IPS-NIHi7 (cell line): ENCODE measurements at regions not wholly inside any gene's neighbourhood (a gene's known extent, or its start where the extent isn't known, plus 50 kb on each side); places are given as distances from the start of the nearest gene placed in this dataset.
A peak's percentile ranks its signal among the peaks of the same experiment; 100 is the strongest.

Experiments
- DNase-seq: peaks from one replicate; pipeline ENCODE4 v3.0.0; 2012; ENCODE audit warnings: mixed read lengths; ENCODE audit errors: extremely low spot score

GRCh38 chr11:119795690-119796089 is 66.7 kb upstream of the NECTIN1 start:
- DNase-seq: no peak

- peak; percentile 43 for DNase-seq
Measured at GRCh38 chr11:119795231-119795630, 66.2 kb upstream of the NECTIN1 start.

DNA sequence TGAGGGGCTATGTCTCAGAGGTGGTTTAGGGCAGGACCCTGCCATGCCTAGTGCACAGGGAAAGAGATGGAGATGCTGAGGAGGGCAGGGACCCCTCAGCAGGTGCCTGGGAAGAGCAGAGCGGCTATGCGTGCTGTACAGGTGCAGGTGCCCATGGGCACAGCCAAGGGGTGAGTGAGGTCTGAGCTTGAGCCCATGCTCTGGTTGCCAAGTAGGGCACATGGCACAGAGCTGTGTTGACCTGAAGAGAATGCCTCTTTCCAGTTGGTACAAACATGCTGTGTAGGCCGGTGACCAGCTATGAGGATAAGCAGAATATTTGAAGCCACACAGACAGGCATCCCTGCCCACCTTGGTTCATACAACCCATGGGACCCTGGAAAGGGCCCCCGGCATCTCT is 65.8 kb upstream of the NECTIN1 start:
- no peak for DNase-seq

DNA sequence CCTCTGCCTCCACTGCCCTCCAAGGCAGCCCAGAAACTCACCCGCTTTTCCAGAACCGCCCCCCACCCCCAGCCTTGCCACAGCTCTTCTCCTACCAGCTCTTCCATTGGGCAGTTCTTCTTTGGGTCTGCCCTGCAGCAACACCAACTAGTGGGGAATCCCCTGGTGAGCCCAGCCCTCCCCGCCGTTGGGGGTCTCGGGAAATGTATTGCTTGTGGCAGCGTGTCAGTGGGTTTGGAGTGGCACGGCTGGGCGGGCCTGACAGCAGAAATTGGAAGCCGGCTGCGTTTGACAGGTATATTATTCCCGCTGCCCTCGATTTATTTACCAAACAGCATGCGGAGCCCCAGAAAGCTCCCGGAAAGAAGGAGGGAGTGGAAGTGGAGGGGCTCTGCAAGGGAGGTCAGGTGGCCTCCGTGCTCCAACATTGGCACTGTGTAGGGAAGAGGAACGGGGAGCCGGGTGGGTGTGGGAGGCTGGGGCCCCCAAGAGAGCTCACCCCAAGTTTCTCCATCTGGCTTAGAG is 65.2 kb upstream of the NECTIN1 start:
- no peak for DNase-seq

GRCh38 chr11:119793335-119793984 is 64.5 kb upstream of the NECTIN1 start:
- DNase-seq: peak; percentile 50

DNA sequence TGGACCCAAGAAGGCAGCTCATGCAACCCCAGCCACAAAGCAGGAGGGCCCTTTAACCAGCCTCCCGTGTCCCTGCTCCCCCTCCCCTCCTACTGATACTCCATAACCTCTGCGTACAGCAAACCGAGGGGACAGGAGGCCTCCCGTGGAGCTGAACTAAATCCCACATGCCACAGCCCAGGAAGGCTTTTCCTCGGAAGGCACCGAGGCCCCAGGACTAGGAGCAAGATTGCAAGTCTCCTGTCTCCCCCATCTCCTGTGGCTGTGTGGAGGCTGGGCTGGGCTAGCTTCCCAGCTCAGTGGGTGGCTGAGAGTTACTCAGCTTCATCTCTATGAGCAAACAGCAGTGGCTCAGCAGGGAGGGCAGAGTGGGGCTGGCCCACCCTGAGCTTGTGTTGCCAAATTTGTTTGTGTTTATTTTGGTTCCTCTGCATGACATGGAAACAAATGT is 62.7 kb upstream of the NECTIN1 start:
- DNase-seq: peak; percentile 57

DNA sequence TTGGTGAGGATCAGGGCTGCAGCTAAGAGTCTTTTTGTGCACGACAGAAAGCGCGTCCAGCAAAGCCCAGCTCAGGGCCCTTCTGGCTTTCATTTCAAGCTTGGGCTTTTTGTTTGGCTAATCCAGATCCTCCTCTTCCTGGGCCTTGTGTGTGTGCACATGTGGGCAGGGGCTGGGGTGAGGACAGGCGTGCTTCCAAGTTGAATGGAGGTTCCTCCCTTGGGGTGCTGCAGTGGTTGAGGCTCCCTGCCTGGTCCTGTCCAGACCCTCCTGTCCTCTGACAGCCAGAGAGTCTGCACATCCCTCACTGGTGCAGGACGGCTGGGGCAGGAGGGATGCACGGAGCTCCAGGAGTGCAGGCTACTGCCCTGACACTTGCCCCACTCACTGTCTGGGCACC is 62.0 kb upstream of the NECTIN1 start:
- DNase-seq: no peak

GRCh38 chr11:119790476-119790875 is 61.5 kb upstream of the NECTIN1 start:
- no peak for DNase-seq

- no peak for DNase-seq
Measured at GRCh38 chr11:119789766-119790407, 60.9 kb upstream of the NECTIN1 start.

- DNase-seq: peak; percentile 46
Measured at GRCh38 chr11:119788911-119789560, 60.0 kb upstream of the NECTIN1 start.

DNA sequence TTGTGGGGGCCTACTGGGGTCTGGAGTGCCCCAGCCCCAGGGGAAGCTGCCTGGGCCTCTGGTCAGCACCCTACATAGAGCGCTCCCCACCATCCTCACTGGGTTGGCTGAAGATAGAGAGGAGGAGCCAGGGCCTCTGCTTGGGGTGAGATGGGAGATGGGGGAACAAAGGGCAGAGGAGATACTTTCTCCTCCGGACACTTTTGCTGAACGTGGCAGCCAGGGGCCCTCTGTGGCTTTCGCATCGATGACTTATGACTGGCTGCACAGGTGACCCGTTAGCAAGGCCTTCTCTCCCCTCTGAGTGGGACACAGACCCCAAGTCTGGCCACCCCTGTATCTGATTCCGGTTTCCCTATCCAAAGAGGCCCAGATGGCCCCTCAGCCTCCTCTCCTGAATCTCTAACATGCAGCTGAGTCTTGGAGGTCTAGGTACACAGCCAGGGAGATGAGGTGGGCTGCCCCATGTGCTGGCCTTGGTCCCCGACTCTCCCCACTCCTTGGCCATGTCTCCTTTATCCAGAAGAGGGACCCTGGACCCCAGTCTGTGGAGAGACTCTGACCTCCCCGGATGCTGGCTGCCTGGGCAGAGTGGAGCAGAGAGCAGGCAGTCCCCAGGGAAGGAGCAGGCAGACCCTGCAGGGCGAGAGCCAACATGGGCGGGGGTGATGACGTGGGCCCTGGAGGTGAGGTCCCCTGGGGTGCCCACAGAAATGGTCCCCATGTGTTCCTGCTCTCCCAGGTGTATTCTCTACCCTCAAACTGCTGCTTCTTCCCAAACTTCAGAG is 59.3 kb upstream of the NECTIN1 start:
- no peak for DNase-seq

DNA sequence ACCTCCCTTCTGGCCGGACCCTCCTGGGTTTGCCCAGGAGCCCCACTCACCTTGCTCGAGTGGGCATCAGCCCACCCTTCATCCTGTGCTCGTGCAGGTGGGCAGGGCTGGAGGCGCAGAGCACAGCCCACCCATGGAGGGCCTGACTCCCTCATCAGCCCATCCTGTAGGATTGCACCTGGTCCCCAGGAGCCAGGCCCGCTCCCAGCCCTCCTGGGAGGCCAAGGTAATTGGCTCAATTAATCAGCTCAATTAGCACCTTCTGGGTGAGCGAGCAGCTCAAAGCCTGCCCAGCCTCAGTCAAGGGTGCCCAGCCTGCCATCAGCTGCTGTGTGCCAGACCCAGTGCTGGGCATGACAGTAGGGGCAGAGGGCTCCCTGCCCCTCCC is 58.1 kb upstream of the NECTIN1 start:
- DNase-seq: no peak

GRCh38 chr11:119786431-119787073 is 57.6 kb upstream of the NECTIN1 start:
- no peak for DNase-seq

- no peak for DNase-seq
Measured at GRCh38 chr11:119785131-119785530, 56.1 kb upstream of the NECTIN1 start.

DNA sequence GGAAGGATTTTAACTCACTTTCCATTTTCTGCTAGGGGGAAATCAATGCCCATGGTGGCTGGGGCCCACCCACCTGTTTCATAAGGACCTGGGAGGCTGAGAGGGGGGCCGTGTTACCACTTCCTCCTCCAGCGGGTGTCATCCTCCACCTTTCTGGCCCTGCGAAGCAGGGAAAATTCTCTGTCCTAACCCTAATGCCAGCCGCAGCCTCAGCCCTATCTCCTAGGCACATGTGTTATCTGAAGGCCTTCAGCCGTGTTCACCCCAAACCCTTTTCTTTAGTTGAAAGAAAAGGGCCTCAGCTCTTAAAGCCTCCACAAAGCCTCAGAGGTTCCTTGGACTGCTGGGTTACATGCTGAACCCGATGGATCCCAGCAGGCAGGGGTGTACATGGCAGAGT is 55.4 kb upstream of the NECTIN1 start:
- DNase-seq: no peak

DNA sequence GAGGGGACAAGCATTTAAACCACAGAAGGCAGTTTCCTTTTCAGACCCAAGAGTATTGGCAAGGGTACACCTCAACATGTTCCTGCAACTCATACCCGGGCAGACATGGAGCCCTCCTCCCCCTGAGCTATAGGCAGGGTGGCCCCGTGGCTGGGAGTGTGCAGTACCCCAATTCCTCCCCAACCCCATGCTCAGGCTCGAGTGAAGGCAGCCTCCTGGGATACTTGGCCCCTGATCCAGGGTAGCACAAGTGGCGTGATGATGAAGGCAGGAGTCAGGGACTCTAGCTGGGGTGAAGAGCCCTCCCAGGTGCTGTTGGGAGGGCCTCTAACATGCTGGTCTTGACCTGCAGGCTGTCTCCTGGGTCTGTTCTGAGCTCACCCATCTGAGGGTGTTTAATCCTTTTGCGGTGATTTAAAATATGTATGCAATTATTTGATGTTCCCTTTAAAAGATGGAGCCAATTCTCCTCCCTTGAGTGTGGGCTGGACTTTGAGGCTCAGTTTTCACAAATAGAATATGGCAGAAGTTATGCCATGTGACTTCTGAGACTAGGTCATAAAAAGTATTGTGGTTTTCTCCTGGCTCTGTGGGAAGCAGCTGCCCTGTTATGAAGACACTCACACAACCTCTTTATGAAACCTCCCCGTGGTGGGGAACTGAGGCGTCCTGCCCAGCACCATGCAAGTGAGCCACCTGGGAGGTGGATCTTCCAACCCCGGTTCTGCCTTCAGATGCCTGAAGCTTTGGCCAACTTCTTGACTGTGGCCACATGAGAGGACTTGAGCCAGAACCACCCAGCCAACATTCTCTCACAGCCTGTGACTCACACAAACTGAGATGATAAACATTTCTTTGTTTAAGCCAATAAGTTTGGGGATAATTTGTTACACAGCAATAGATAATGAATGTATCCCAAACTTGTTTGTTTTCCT is 54.7 kb upstream of the NECTIN1 start:
- no peak for DNase-seq

DNA sequence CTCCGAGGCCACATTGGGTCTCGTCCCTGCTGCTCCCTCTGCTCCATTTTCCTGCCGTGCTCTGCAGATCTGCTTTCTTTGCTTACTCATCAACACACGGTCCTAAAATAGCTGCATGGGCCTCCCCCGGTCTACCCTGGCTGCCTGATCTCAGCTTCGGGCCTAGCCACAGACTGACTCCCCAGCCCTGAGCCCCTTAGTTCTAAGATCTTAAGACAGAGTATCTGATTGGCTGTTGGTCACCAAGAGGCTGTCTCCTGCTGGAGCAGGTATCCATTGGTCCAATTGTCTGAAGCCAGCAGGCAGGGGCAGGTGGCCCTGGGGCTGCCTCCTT is 53.7 kb upstream of the NECTIN1 start:
- DNase-seq: peak; percentile 47

DNA sequence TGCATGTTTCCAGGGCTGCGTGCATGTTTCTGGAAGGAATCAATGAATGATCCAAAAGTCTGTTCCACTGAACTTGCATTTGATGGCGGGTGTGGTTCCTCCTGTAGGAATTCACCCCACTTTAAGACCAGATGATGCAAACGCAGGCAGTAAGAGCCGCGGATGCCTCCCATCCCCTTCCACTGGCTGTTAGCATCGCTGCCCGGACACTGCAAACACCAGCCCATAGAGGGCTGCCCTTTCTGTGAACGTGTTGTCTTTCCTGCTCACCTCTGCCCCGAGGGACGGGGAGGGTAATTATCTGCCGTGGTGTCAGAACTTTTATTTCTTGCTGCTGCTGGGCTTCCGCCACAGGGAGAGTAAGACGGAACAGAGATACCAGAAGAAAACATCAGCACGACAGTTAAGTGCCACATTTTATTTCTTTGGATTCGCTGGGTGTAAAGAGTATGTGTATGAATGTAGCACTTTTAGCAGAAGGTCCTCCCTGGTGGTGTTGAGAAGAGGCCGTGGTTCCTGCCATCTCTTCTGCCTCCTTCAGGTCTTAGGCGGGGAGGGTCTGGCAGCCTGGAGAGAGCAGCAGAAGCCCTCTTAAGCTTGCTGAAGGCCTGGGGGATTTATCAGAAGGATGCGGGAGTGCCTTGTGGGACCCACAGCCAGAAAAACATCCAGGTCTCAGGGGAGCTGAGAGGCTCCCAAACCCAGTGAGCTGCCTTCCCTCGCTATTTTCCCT is 53.2 kb upstream of the NECTIN1 start:
- peak; percentile 65 for DNase-seq

DNA sequence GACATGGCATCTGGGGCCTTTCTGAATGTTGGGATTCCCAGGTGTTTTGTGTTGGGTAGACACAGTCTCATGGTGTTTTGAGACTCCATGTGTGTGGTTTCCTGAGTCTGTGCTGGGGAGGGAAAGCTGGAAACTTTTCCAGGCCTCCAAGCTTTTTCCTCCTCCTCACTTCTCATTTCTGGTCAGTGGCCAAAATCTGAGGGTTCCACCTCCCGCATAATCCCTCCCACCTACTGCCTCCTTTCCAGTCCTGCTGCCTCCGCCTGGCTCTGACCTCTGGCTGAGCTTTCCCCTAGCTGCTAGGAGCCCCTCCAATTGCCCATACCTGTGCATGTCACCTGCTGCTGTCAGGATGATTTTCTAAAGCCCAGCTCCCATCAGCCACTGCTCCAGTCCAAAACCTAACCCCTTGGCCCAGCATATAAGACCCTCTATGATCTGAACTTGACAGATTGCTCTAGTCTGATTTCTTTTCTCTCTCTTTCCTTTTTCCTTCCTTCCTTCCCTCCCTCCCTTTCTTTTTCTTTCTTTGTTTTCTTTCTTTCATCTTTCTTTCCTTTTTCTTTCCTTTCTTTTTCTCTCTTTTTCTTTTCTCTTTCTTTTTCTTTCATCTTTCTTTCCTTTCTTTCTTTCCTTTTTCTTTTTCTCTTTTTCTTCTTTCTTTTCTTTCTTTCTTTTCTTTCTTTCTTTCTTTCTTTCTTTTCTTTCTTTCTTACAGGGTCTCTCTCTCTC is 51.4 kb upstream of the NECTIN1 start:
- no peak for DNase-seq
